ENCODE measurements at regions not wholly inside any gene's neighbourhood (a gene's known extent, or its start where the extent isn't known, plus 50 kb on each side); places are given as distances from the start of the nearest gene placed in this dataset.

DNA sequence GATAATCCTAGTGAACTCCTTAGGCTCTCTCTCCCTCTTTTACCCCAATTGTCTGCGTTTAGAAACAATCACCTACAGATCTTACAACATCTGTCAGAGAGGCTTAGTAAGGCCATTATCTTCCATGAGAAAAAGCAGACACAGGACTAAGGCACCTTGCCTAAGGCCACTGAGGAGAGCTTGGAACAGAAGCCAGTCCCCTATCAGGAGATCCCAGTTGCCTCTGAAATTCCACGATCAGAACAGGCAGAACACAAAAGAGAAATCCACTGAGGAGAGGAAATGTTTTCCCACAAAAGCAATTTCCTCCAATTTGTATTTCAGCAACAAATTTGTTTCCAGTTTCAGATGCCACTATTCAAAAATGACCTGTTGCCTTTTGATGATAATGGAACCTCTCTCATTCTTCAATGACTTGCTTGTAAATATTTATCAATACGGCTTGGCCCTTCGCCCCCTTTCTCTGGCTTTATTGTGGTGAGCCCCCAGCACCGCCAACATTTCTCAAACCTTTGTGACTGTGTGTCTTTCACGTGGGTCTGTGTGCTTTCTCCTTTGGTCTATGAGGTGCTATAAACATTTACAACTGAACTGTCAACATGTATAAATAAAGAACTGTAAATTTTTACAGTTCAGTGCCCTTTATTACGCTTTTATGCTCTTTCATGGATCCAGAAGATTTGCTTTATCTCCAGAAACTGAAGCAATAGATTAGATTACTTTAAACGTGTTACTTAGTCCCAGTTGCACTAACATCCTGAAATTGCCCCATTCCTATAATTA lies 187.8 kb upstream of the PHACTR1 start:
- H3K9me3 ChIP-seq (ENCODE audit: low read length): no peaks in the 10 kb centered on the region
- H3K9me2 ChIP-seq (ENCODE audit: insufficient read depth, low read length): no peaks in the 10 kb centered on the region
- H3K27ac ChIP-seq (ENCODE audit: low read length): no peak overlapping the region
- H3K4me3 ChIP-seq (ENCODE audit: low read length): no peak overlapping the region
- no peaks in the 10 kb centered on the region for H3K79me2 ChIP-seq (replicated peaks; ENCODE audit: insufficient read depth, low read length)
- no peak overlapping the region for H3K4me2 ChIP-seq (ENCODE audit: low read length)
- H3K9ac ChIP-seq (ENCODE audit: low read length): no peak overlapping the region
- no peaks in the 10 kb centered on the region for H3F3A ChIP-seq (ENCODE audit: insufficient read depth, low read length, poor library complexity, severe bottlenecking)
- H4K20me1 ChIP-seq (ENCODE audit: insufficient read depth): no peaks in the 10 kb centered on the region
- TF ChIP-seq, protein P1, sequence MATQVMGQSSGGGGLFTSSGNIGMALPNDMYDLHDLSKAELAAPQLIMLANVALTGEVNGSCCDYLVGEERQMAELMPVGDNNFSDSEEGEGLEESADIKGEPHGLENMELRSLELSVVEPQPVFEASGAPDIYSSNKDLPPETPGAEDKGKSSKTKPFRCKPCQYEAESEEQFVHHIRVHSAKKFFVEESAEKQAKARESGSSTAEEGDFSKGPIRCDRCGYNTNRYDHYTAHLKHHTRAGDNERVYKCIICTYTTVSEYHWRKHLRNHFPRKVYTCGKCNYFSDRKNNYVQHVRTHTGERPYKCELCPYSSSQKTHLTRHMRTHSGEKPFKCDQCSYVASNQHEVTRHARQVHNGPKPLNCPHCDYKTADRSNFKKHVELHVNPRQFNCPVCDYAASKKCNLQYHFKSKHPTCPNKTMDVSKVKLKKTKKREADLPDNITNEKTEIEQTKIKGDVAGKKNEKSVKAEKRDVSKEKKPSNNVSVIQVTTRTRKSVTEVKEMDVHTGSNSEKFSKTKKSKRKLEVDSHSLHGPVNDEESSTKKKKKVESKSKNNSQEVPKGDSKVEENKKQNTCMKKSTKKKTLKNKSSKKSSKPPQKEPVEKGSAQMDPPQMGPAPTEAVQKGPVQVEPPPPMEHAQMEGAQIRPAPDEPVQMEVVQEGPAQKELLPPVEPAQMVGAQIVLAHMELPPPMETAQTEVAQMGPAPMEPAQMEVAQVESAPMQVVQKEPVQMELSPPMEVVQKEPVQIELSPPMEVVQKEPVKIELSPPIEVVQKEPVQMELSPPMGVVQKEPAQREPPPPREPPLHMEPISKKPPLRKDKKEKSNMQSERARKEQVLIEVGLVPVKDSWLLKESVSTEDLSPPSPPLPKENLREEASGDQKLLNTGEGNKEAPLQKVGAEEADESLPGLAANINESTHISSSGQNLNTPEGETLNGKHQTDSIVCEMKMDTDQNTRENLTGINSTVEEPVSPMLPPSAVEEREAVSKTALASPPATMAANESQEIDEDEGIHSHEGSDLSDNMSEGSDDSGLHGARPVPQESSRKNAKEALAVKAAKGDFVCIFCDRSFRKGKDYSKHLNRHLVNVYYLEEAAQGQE (IDR thresholded peaks at IDR 0.05; ENCODE audit: borderline replicate concordance): no peak
- TF ChIP-seq TAF1 (IDR thresholded peaks at IDR 0.05; ENCODE audit: low read depth): no peak
- no peak for TF ChIP-seq EZH2 (IDR thresholded peaks at IDR 0.05; ENCODE audit: borderline replicate concordance, insufficient read depth, low read length, poor library complexity, severe bottlenecking)
- no peak for TF ChIP-seq MXI1 (conservative IDR thresholded peaks at IDR 0.05; ENCODE audit: poor library complexity, severe bottlenecking)
- TF ChIP-seq RAD21 (conservative IDR thresholded peaks at IDR 0.05): no peak
- no peak for TF ChIP-seq POLR2AphosphoS5 (IDR thresholded peaks at IDR 0.05)
- TF ChIP-seq EP300 (conservative IDR thresholded peaks at IDR 0.05; ENCODE audit: poor library complexity, severe bottlenecking): no peak
- TF ChIP-seq SMC3 (conservative IDR thresholded peaks at IDR 0.05; ENCODE audit: poor library complexity): no peak
- H3K27me3 ChIP-seq (ENCODE audit: insufficient read depth, low read depth, low read length): no peaks in the 10 kb centered on the region
- no peaks in the 10 kb centered on the region for H3K36me3 ChIP-seq (ENCODE audit: insufficient read depth, low read length)
- no peak overlapping the region for H2AFZ ChIP-seq (ENCODE audit: low read depth, low read length)

DNA sequence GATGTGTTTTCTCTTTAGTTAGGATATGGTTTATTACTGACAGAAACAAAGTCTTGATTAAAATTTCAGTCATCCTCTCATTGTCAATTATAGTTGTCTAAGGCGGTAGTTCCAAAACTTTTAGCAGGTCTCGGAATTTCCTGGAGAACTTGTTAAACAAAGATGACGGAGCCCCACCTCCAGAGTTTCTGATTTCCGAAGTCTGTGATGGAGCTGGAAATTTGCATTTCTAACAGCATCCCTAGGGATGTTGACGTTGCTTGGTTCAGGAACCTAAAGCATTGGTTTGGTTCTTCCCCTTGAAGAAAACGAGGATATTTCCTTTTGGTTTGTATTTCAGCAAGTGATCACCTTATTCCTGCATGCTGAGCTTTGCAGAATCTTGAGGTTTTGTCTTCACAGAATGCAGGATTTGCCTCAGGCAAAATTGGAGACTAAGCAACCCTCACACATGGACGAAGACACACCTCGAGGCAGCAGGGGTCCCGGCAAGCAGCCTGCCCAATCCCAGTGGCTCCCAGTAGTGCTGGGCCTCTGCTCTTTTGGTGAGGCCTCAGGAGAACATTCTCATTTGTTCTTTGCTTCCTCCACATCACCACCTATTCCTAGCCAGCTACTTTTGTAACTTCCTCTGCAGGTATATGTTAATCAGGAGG lies 187.1 kb upstream of the PHACTR1 start:
- TF ChIP-seq EZH2 (IDR thresholded peaks at IDR 0.05; ENCODE audit: borderline replicate concordance, insufficient read depth, low read length, poor library complexity, severe bottlenecking): no peak
- no peak for TF ChIP-seq TAF1 (IDR thresholded peaks at IDR 0.05; ENCODE audit: low read depth)
- no peak for TF ChIP-seq SMC3 (conservative IDR thresholded peaks at IDR 0.05; ENCODE audit: poor library complexity)
- TF ChIP-seq MXI1 (conservative IDR thresholded peaks at IDR 0.05; ENCODE audit: poor library complexity, severe bottlenecking): no peak
- TF ChIP-seq EP300 (conservative IDR thresholded peaks at IDR 0.05; ENCODE audit: poor library complexity, severe bottlenecking): no peak
- TF ChIP-seq, protein P2, sequence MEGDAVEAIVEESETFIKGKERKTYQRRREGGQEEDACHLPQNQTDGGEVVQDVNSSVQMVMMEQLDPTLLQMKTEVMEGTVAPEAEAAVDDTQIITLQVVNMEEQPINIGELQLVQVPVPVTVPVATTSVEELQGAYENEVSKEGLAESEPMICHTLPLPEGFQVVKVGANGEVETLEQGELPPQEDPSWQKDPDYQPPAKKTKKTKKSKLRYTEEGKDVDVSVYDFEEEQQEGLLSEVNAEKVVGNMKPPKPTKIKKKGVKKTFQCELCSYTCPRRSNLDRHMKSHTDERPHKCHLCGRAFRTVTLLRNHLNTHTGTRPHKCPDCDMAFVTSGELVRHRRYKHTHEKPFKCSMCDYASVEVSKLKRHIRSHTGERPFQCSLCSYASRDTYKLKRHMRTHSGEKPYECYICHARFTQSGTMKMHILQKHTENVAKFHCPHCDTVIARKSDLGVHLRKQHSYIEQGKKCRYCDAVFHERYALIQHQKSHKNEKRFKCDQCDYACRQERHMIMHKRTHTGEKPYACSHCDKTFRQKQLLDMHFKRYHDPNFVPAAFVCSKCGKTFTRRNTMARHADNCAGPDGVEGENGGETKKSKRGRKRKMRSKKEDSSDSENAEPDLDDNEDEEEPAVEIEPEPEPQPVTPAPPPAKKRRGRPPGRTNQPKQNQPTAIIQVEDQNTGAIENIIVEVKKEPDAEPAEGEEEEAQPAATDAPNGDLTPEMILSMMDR (IDR thresholded peaks at IDR 0.05; ENCODE audit: poor library complexity, severe bottlenecking): no peak
- no peak for TF ChIP-seq RAD21 (conservative IDR thresholded peaks at IDR 0.05)
- TF ChIP-seq POLR2AphosphoS5 (IDR thresholded peaks at IDR 0.05): no peak
- no peaks in the 10 kb centered on the region for H3K36me3 ChIP-seq (ENCODE audit: insufficient read depth, low read length)
- no peaks in the 10 kb centered on the region for H3F3A ChIP-seq (ENCODE audit: insufficient read depth, low read length, poor library complexity, severe bottlenecking)
- H3K79me2 ChIP-seq (replicated peaks; ENCODE audit: insufficient read depth, low read length): no peaks in the 10 kb centered on the region
- H3K9ac ChIP-seq (ENCODE audit: low read length): no peak overlapping the region
- H3K9me2 ChIP-seq (ENCODE audit: insufficient read depth, low read length): no peaks in the 10 kb centered on the region
- H3K27ac ChIP-seq (ENCODE audit: low read length): no peak overlapping the region
- no peaks in the 10 kb centered on the region for H3K9me3 ChIP-seq (ENCODE audit: low read length)
- H3K4me3 ChIP-seq (ENCODE audit: low read length): no peak overlapping the region
- H2AFZ ChIP-seq (ENCODE audit: low read depth, low read length): no peak overlapping the region
- no peaks in the 10 kb centered on the region for H3K27me3 ChIP-seq (ENCODE audit: insufficient read depth, low read depth, low read length)
- H3K4me2 ChIP-seq (ENCODE audit: low read length): no peak overlapping the region
- no peaks in the 10 kb centered on the region for H4K20me1 ChIP-seq (ENCODE audit: insufficient read depth)
